ENCODE measurements at regions not wholly inside any gene's neighbourhood (a gene's known extent, or its start where the extent isn't known, plus 50 kb on each side); places are given as distances from the start of the nearest gene placed in this dataset.

DNA sequence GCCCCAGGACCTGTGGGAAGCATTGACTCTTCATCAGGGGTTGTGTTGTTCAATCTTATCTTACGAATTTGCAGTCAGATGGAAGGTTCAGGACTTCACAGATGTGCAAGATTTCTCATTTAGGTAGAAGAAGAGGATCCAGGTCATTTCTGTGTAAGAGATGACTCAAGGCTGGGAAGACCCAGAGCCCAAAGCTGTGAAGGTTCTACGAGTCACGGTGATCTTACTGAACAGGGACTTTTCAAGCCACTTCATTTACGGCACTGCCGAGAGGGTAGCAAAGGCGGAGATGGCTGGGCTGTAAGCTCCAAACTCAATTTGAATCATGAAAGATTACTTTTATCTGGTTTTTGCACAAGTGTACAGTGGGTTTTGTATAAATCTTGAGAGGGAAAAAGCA lies 228.0 kb upstream of the MEX3C start:
- no peaks in the 10 kb centered on the region for H3K27me3 ChIP-seq (ENCODE audit: control insufficient read depth, insufficient read depth, low read length)
- H3K36me3 ChIP-seq (ENCODE audit: control insufficient read depth, insufficient read depth, low read length) = no peaks in the 10 kb centered on the region
- TF ChIP-seq, protein P1, sequence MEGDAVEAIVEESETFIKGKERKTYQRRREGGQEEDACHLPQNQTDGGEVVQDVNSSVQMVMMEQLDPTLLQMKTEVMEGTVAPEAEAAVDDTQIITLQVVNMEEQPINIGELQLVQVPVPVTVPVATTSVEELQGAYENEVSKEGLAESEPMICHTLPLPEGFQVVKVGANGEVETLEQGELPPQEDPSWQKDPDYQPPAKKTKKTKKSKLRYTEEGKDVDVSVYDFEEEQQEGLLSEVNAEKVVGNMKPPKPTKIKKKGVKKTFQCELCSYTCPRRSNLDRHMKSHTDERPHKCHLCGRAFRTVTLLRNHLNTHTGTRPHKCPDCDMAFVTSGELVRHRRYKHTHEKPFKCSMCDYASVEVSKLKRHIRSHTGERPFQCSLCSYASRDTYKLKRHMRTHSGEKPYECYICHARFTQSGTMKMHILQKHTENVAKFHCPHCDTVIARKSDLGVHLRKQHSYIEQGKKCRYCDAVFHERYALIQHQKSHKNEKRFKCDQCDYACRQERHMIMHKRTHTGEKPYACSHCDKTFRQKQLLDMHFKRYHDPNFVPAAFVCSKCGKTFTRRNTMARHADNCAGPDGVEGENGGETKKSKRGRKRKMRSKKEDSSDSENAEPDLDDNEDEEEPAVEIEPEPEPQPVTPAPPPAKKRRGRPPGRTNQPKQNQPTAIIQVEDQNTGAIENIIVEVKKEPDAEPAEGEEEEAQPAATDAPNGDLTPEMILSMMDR (IDR thresholded peaks at IDR 0.05; ENCODE audit: insufficient read depth, low read length, poor library complexity, severe bottlenecking) = no peak
- DNase-seq (ENCODE audit: low read depth) = no peak
- no peak overlapping the region for H3K4me3 ChIP-seq (ENCODE audit: low read depth, low read length)

DNA sequence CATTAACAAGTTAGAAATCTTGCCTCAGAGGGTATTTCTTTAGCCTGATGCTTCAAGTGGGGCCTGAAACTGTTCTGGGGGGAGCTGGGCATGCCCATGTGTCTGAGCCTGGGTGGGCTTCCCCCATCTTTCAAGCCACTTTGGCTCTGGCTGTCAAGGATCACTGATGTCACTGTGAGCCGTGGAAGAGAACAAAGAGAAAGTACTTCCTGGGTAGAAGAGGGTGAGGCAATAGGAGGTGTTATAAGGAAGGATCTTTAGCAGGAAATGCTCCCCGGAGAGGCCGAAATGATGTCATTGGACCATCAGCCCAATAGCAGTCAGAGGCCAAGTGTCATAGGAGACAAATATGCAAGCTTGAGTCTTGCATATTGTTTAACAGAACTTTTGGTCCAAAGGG lies 228.4 kb upstream of the MEX3C start:
- H3K27me3 ChIP-seq (ENCODE audit: control insufficient read depth, insufficient read depth, low read length) = no peaks in the 10 kb centered on the region
- TF ChIP-seq, protein P1 (IDR thresholded peaks at IDR 0.05; ENCODE audit: insufficient read depth, low read length, poor library complexity, severe bottlenecking) = no peak
- H3K4me3 ChIP-seq (ENCODE audit: low read depth, low read length) = no peak overlapping the region
- H3K36me3 ChIP-seq (ENCODE audit: control insufficient read depth, insufficient read depth, low read length) = no peaks in the 10 kb centered on the region
- DNase-seq (ENCODE audit: low read depth) = no peak

DNA sequence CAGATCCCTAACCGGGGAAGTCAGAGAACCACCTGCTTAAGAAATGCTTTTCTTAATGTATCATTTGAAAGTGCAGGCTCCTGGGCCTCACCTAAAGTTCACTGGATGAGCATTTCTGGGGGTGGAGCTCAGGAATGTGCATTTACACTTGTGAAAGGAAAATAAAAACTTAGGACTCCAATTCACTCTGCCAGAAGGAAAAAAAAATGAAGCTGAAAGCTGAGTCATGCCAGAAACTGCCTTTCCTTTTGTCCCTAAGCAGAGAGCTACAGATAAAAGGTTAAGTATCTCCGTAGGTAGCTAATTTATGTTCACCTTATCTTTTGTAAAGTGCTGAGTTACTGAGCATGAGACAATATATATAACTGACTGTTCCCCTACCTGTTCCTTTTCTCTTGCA lies 229.5 kb upstream of the MEX3C start:
- no peak for DNase-seq (ENCODE audit: low read depth)
- Histone ChIP-seq H3K27me3 (ENCODE audit: control insufficient read depth, insufficient read depth, low read length) (no peaks in the 10 kb centered on the region), H3K4me3 (ENCODE audit: low read depth, low read length) (no peak overlapping the region), H3K36me3 (ENCODE audit: control insufficient read depth, insufficient read depth, low read length) (no peaks in the 10 kb centered on the region)
- TF ChIP-seq, protein P1 (IDR thresholded peaks at IDR 0.05; ENCODE audit: insufficient read depth, low read length, poor library complexity, severe bottlenecking) = no peak

DNA sequence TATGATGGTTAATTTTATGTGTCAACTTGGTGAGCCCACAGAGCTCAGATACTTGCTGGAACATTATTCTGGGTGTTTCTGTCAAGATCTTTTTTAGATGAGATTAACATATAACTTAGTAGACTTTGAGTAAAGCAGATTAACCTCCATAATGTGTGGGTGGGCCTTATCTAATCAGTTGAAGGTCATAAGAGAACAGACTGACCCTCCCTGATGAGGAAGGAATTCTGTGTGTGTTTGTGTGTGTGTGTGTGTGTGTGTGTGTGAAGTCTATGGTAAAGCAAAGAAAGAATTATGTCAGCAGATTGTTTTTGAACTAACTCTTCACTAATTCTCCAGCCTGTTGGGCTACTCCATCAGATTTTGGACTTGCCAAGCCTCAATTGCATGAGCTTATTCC lies 232.2 kb upstream of the MEX3C start:
- Histone ChIP-seq H3K4me3 (ENCODE audit: low read depth, low read length) (no peak overlapping the region), H3K36me3 (ENCODE audit: control insufficient read depth, insufficient read depth, low read length) (no peaks in the 10 kb centered on the region), H3K27me3 (ENCODE audit: control insufficient read depth, insufficient read depth, low read length) (no peaks in the 10 kb centered on the region)
- DNase-seq (ENCODE audit: low read depth) = no peak
- TF ChIP-seq, protein P1 (IDR thresholded peaks at IDR 0.05; ENCODE audit: insufficient read depth, low read length, poor library complexity, severe bottlenecking) = no peak

DNA sequence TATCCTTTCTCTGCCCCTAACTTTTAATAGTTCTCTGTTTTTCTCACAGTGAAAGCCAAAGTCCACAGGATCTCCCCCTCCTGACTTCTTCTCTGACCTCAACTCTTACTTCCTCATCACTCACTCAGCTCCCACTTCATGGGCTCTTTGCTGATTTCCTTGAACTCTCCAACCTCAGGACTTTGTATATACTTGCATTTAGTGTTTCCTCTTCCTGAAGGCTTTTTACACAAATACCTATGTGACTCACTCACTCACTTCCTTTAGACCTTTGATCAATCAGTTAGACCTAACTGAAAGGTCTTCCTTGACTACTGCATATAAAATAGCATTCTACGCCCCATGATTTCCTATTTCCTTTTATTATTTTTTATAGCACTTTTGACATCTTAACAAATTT lies 233.1 kb upstream of the MEX3C start:
- Histone ChIP-seq H3K36me3 (ENCODE audit: control insufficient read depth, insufficient read depth, low read length) (no peaks in the 10 kb centered on the region), H3K4me3 (ENCODE audit: low read depth, low read length) (no peak overlapping the region), H3K27me3 (ENCODE audit: control insufficient read depth, insufficient read depth, low read length) (no peaks in the 10 kb centered on the region)
- TF ChIP-seq, protein P1 (IDR thresholded peaks at IDR 0.05; ENCODE audit: insufficient read depth, low read length, poor library complexity, severe bottlenecking) = no peak
- DNase-seq (ENCODE audit: low read depth) = no peak

DNA sequence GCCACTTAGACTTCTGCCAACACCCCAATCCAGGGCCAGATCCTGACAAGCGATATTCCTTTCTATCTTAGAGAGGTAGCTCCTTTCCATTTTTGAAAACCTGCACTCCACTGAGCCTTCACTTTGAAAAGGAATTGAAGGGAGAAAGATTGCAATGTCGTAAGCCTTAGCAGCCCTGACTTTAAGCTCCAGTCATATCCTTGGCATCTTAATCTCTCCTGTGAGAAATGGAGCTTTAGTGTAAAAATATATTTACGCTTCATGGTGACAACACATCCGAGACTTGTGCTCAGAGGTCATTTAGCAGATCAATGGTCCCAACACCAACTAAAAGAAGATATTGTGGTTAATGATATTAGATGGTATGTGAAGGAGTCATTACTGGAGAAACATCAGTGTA lies 235.8 kb upstream of the MEX3C start:
- Histone ChIP-seq H3K27me3 (ENCODE audit: control insufficient read depth, insufficient read depth, low read length) (peaks cover 2% of the 10 kb centered on the region), H3K36me3 (ENCODE audit: control insufficient read depth, insufficient read depth, low read length) (no peaks in the 10 kb centered on the region), H3K4me3 (ENCODE audit: low read depth, low read length) (no peak overlapping the region)
- TF ChIP-seq, protein P1 (IDR thresholded peaks at IDR 0.05; ENCODE audit: insufficient read depth, low read length, poor library complexity, severe bottlenecking) = no peak
- no peak for DNase-seq (ENCODE audit: low read depth)

All from kidney epithelial cell (primary cell).